NCI-H128 (cell line): ENCODE measurements at regions not wholly inside any gene's neighbourhood (a gene's known extent, or its start where the extent isn't known, plus 50 kb on each side); places are given as distances from the start of the nearest gene placed in this dataset.

Source experiments
- DNase-seq: peaks from one replicate; lab custom pipeline; 2025; ENCODE audit not compliant: unreplicated experiment; lab: John Stamatoyannopoulos, UW

DNA sequence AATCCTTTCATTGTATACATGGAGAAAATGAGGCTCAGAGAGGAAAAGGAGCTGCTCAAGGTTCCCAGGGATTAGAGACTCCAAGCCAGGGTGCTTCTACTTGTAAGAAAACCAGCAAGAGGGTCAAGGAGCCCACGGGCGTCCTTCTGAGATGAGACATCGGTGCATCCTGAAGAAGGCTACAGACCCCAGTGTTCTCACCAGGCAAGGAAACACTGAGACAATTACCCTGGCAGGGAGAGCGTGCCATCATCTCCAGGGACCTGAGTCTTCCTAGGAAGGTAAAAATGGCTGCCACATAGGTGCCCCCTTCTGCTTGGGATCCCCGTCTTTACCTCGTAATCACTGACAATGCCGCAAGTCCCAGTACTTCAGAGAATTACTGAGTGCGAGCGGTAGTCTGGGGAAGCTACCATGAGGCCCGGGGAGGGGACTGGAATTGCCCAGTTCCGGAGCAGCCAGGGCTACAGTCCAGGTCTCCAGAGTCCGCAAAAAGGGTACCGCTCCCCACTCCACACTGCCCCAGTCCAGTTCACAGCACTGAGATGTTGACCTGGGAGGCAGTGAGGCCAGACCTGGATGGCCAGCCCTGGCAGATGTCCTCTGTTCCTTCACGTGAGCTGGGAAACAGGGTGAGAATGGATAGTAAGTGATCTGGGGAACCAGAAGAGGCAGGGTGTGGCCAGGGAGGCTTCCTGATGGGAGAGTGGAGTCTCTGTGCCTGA, 164.7 kb upstream of the SMAD3 start:
- DNase-seq = no peak

DNA sequence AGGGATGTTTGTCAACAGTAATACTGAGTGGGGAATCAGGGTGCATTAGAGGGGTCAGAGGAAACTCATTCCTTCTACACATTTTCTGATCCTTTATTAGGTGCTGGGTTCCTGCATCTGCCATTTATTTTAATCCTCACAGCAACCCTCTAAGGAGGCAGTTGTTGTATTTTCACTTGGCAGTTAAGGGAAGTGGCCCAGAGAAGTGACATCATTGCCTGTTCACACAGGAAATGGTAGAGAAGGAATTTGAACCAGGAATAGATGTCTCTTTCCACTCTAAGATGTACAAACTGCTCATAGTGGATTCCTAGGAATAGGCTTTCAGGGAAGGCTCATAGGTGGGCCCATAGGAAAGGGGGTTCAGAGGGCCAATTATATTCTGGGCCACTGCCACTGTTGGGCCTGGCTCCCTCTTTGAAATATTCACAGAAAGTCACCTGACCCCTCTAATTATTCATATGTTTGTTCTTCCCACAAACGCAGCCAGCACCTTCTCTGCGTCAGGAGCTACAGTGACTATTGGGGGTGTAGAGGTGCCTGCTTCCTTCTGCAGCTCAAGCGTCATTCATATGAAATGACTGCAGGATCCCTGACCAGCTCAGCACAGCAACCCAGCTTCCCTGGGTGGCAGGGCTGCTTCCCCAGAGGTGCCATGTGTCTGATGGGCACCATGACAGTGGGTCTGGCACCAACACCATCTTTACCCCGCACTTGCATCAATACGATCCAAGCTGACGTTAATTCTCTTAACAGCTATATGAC, 163.9 kb upstream of the SMAD3 start:
- no peak for DNase-seq

DNA sequence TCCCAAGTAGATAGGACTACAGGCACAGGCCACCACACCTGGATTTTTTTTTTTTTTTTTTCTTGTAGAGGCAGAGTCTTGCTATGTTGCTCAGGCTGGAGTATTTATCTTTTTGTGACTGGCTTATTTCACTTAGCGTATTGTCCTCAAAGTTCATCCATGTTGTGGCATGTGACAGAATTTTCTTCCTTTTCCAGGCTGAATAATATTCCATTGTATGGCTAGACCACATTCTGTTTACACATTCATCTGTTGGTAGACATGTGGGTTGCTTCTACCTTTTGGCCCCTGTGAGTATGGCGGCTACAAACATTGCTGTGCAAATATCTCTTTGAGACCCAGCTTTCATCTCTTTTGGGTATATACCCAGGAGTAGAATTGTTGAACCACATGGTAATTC, 160.2 kb upstream of the SMAD3 start:
- no peak for DNase-seq

DNA sequence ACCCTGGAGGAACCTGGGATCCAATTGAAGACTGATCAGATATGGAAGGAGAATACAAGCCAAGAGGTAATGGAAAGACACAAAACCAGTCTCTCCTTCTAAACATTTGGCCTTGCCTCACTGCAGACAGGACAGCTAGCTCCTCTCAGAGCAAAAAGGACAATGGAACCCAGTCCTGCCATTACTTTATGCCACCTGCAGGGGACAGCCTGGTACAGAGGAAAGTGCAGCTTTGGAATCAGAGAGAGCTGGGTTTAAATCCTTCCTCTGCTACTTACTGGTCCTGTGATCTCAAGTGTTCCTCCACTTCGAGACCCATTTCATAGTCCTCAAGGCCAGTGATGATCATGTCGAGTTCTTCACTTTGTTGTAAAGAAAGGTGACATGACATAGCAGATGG, 159.4 kb upstream of the SMAD3 start:
- DNase-seq = no peak

DNA sequence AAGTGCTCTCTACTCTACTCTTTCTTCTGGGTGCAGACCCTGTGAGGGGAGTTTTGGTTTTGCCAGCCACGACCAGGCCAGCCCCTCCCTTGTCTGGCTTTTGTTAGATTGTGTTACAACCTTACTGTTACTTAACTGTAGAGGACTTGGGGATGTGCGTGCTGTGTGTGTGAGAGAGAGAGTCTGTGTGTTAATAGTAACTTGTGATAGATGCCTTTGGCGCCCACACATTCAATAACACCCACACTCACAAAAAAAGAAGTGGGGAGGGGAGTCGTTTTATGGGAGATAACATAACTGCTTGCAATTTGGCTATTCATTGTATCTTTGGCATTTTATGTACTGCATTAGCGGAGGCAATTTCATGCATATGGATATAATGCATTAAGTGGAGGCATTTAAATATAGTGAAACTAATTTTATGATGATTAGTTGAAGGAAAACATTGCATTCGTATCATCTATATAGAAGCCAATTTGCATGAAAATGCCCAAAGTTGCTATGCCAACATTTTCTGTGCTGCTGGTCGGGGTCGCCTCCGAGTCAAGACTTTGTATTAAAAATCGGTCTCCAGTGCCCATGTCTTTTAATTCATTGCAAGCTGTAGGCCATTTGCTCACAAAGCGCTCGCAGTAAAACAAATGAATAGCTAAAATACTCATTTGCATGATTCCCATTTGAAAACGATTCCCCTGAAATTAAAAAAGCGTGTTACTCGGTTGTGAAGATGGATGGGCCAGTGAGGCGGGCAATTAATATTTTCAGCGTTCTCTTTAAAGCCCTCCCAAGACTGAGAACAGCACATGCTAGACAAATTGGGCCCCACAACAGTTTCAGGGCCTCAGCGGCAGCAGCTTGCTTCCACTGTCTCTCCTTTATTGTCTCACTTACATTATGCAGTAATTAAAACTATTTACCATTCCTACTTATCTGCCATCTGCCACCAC, 158.5 kb upstream of the SMAD3 start:
- DNase-seq = no peak

DNA sequence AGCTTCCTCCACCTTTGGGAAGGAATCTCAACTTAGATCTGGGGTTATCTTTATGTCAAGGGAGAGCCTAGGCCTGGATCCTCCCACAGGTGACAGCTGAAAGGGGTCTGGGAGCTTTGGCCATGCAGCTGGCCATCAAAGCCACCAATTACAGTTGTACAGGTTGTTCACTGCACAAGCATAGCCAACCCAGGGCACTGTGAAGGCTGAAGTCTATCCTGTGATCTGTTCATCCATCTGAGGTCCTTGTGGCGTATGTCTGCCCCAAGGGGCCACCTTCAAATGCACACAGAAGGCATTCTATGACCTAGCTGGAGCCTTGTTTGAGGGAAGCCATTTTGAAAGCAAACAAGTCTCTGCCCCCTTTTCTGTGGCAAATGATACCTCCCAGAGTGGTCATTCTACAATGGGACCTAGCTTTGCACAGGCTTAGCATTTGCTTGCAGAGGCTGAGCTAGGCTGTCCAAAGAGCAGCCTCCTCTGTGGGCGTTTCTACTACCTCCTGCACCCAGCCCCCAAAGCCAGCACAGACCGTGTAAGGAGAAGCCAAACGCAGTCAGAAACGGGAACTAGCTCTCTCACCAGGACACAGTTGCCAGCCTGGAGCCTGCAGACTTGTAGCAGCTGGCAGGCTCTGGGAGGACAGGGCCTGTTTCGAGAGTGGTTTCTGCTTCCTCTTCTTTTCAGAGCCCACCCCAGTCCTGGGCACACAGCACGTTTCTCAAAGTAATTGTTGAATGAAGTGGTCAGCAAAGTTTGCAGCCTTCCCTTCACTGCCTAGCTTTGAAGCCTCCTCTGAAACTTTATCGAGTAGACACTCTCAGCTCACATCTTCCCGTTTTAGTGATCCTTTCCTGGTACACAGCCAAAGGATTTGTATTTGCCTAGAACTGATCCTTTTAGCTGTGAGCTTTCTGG, 157.3 kb upstream of the SMAD3 start:
- no peak for DNase-seq

DNA sequence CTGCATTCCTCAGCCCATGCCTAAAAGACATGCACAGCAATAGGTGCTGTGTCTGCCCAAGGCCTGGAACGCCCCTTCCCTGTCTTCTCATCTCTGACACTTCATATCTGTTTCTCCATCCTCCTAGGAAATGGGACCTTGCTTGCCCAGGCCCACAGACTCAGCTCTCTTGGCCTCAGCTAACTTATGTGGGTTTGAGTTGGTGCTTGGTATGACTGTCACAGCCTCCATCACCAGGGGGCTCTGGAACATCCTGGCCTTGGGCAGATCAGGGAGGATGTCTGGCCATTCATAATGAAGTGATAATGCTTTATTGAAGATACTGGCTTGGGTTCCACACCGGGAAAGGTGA, 156.7 kb upstream of the SMAD3 start:
- no peak for DNase-seq

DNA sequence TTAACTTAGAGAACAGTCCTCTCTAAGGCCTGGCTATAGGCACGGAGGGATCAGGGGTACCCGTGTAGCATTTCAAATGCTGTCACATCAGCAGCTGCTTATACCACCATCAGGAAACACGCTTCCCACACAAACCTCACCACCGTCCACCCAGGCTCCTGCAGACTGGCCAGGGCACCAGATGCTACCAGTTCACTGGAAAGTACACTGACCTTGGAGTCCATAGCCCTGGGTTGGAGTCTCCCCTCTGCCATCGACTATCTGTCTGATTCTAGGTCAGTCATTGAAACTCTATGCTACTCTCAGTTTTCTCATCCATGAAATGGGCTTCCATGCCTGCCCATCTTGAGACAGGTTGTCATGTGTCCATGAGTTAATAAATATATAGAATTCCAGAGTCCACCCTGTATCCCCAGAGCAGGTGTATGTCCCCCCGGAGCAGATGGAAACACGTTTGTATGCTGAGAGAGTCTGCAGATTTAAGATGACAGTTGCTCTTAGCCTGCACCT, 156.0 kb upstream of the SMAD3 start:
- no peak for DNase-seq

DNA sequence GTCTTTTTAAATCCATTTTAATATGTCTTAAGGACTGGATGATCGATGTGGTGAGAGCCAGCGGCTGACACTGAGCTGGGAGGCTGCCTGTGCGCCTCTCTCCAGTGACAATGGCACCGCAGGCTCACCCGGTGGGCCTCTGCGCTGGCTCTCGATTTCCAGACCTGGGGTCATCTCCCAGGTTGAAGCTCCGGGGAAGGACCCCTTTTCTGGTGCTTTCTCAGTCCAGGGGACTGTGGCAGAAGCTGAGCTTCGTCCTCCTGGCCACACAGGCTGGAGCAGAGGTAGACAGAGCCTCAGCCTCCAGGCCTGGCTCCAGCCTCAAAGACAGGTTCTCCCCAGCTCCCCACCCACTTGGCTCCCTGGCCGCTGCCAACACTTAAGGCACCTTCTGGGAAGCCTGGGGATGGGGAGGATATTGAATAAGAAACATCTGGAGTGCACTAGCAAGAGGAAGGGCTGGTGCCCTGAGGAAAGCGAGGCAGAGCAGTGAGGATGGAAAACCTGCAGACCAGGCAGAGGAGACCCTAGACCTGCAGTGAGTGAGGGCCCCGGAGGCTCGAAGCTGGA, 154.2 kb upstream of the SMAD3 start:
- no peak for DNase-seq

DNA sequence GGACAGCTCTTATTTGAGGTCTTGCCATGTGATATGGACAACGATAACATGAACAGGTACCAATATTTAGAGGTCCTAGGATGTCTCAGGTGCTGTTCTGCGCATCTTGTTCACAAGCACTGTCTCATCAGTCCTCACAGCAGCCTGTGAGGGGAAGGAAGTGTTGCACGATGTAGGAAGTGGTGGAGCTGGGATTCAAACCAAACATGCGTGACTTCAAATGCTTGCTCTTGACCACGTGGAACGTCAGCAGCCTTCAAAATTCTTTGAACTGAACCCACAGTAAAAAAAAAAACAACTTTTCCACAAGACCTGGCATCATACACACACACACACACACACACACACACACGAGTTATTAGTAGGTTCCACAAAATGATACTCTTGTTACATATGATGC, 153.4 kb upstream of the SMAD3 start:
- DNase-seq = no peak

DNA sequence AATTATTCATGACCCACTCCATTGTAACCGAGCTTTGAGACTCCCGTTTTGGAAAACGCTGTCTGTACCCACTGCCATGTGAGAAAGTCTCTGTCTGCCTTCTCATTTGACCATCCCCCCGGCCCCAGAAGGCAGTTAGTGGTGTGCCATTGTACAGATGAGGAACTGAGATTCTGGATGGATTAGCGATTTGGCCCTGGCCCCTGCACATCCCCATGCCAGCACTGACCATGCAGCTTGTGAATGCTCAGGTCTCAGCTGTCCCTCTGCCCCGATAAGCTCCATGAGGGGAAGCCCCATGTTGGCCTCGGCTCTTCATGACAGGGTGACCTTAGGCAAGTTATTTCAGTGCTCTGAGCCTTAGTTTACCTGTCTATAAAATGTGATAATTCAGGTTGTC, 153.0 kb upstream of the SMAD3 start:
- DNase-seq = no peak

DNA sequence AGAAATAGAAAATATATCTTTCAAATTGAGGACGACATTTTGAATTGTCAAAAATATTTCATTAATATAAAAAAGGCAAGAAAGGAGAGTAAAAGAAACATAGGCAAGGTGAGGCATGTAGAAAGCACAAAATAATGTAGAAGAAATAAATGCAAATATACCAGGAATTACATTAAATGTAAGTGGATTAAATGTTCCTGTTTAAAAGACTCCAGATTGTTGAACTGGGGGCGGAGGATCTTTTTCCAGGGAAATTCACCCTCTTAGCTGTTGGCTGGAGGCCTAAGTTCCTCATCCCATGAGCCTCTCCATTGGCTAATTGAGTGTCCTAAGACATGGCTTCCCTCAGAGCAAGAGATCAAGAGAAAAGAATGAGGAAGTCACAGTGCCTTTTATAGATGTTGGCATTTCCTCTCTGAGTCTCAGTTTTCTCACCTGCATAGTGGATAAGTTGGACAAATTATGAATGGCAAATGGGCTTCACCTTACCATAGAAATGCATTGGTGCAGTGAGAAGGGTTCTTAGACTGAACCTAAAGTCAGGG, 147.4 kb upstream of the SMAD3 start:
- DNase-seq = no peak

DNA sequence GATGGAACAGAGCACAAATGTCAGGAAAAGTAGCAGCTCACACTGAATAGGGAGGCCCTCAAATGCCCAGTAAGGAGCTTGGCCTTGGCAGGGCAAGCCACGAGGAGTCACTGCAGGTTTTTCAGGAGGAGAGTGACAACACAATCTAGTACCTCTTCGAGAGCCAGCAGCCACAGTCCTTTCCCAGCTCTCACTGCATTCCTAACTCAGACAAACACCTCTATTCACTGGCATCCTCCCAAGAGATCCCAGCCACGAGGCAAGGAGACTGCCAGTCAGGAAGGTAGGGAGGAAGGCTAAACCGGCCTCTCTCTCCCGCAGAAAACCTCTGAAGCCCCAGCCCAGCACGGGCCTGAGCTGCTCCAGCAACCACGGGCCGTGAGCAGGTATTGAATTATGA, 146.0 kb upstream of the SMAD3 start:
- DNase-seq = no peak

DNA sequence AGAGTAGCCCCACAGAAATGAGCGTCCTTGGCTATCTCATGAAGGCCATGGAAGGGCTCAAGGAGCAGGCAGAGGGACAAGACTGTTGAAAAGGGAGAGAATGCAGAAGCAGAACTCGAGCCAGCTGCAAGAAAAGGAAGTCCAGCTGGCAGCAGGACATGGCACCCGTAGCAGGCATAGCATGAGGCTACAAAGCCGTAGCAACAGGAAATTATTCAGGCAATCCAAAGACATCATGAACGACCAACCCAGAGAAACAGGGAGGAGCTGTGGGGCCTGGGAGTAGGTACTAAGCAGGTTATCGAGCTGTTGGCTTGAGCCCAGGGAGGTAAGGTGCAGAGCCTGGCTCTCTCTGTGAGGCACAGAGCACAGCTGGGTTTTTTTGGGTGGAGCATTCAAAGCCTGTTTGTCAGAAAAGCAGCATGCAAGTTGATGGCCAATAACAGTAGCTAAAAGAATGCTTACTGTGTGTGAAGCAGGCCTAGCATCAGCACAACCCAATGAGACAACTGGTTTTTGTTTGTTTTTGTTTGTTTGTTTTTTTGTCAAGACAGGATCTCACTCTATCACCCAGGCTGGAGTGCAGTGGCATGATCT, 144.0 kb upstream of the SMAD3 start:
- no peak for DNase-seq

DNA sequence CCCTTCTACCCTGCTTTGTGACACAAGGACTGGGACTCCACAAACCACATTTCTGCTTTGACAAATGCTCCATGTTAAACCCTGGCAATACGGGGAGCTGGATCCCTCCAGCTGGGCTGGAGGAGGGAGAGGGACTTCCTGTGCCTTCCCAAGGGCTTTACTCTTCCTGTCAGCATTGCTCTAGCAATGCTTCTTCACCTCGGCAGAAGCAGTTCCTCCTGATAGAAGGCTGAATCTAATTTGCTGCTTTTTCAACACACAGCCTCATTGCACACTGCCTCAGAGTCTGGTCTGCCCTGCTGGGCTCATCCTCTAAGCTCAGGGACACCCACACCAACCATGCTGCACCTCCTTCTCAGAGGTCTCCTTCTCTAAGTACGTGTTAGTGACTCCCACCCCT, 142.8 kb upstream of the SMAD3 start:
- DNase-seq = no peak

DNA sequence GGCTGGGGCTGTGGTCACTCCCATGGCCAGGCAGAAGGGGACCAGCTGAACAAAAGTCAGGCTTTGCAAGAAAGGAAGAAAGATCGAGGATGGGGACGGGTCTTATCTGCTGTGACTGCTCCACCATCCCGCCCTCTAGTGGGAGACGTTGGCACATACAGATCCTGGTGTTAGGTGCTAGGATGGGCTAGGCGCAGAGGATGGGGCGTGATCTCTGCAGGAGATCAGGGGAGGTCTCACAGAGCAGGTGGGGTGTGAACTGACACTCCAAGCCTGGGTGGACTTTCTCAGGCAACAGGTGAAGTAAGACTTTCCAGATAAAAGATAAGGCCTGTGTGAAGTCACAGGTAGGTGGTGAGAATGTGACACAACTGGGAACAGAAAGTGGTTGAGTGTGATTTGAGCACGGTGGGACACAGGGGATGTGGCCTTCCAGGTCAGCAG, 141.9 kb upstream of the SMAD3 start:
- no peak for DNase-seq

DNA sequence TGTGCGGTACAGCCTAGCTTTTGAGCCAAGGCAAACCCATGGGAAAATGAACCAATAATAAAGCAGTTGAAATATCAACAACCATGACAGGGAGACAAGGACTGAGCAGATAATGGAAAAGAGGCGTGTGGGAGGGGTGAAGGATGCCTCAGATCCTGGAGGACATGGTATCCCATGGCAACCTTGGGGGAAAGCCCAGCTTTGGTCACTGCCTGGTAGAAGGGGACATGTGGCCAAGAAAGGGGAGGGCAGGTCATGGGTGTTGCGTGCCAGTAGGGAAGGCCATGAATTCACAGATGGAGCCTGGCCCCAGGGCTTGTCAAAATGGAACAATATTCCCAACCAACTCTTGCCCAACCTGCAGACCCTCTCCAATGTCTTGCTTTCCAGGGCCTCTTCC, 140.5 kb upstream of the SMAD3 start:
- no peak for DNase-seq

DNA sequence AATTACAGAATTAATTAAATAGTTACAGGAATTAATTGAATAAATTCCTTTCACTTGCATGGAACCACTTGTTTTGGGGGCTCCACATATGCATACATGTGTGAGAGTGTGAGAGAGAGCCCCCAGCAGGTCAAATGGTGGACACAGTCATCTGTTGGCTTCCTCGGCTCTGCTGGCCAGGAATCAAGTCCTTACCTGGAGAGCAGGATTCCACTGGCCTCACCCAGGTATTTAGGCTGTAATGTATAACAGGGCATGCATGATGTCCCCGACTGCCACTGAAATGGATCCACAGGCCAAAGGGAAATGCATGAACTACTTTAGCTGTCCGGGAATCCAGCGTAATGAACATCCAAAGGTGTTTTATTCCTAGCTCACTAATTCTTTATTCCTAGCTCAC, 139.7 kb upstream of the SMAD3 start:
- no peak for DNase-seq
